GM12865 (cell line): ENCODE measurements at regions not wholly inside any gene's neighbourhood (a gene's known extent, or its start where the extent isn't known, plus 50 kb on each side); places are given as distances from the start of the nearest gene placed in this dataset.

ENCODE experiments used
- DNase-seq: peaks from one replicate; pipeline ENCODE4 v3.0.0; 2010; ENCODE audit warnings: low read depth
- H3K4me3 ChIP-seq: 2 replicates; pipeline ENCODE4 v1.5.1; 2011; ENCODE audit warnings: mild to moderate bottlenecking, low read depth, low read length, control low read depth
- TF ChIP-seq, protein P1 (sequence below): IDR thresholded peaks from 2 replicates; pipeline ENCODE4 v1.5.1; 2011; ENCODE audit warnings: low read length, control low read depth, low read depth, inconsistent platforms; ENCODE audit not compliant: insufficient read depth; ENCODE audit errors: missing control alignments

DNA sequence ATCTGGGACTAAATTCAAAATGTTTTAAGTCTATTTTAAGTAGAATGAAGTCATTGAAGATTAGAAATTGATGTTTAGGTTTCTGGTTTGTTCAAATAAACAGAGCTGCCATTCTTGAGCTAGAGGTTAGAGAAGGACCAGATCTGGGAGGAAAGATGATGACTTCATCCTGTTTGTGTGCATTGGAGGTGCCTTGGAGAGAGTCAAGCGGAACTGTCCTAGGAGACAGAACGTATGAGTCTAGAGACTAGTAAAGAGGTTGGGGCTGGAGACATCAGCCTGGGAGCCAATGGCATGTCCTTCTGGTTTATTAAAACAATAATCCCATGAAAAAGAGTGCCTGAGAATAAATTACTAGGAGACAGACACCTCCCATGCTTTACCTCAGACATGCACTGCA is 303.4 kb downstream of the KBTBD8 start:
- H3K4me3 ChIP-seq, result no peak overlapping the region
- DNase-seq, result no peak
- TF ChIP-seq, protein P1, sequence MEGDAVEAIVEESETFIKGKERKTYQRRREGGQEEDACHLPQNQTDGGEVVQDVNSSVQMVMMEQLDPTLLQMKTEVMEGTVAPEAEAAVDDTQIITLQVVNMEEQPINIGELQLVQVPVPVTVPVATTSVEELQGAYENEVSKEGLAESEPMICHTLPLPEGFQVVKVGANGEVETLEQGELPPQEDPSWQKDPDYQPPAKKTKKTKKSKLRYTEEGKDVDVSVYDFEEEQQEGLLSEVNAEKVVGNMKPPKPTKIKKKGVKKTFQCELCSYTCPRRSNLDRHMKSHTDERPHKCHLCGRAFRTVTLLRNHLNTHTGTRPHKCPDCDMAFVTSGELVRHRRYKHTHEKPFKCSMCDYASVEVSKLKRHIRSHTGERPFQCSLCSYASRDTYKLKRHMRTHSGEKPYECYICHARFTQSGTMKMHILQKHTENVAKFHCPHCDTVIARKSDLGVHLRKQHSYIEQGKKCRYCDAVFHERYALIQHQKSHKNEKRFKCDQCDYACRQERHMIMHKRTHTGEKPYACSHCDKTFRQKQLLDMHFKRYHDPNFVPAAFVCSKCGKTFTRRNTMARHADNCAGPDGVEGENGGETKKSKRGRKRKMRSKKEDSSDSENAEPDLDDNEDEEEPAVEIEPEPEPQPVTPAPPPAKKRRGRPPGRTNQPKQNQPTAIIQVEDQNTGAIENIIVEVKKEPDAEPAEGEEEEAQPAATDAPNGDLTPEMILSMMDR, result no peak

- no peak for DNase-seq
- TF ChIP-seq, protein P1, result no peak
- H3K4me3 ChIP-seq, result no peak overlapping the region
Observed at GRCh38 chr3:67302489-67302888, 304.4 kb downstream of the KBTBD8 start.

DNA sequence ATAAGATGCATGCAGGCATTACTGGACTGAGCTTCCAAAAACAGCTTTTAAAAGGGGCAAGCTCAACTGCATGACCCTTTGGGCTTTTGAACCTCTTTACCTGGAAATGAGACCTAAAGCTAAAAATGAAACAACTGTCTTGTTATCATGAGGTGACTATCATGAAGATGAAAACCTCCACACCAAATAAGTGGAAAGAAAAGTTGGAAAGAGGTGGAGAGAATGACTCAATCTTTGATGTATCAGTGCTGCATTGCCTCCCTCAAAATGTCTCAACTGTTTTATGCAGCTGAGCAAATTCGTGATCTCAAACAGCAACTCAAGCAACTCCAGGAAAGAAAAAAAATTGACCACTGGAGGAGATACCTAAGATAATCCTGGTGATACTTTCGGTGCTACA is 307.1 kb downstream of the KBTBD8 start:
- no peak overlapping the region for H3K4me3 ChIP-seq
- TF ChIP-seq, protein P1, result no peak
- no peak for DNase-seq

- TF ChIP-seq, protein P1, result no peak
- H3K4me3 ChIP-seq, result no peak overlapping the region
- DNase-seq, result no peak
Observed at GRCh38 chr3:67305922-67306321, 307.8 kb downstream of the KBTBD8 start.

DNA sequence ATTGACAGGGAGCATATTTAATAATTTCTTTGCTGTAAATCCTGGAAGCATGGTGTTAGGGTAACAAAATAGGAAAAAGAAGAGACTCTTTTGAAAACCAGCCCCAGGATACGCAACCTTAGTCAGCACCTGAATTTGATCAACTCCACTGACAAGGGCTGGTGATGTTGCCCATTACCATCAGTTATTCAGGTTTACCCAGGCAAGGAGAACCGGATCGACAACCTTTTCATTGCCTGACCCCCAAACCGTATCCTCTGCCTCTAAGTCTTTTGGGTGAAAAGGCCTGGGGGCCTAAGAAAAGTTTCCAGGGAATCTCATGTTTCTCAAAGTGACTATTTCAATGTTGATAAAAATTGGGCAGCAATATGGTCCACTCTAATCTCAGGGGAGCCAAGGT is 313.3 kb downstream of the KBTBD8 start:
- H3K4me3 ChIP-seq, result no peak overlapping the region
- DNase-seq, result no peak
- TF ChIP-seq, protein P1, result no peak

- H3K4me3 ChIP-seq, result no peak overlapping the region
- TF ChIP-seq, protein P1, result no peak
- no peak for DNase-seq
Observed at GRCh38 chr3:67312155-67312554, 314.0 kb downstream of the KBTBD8 start.

- TF ChIP-seq, protein P1, result no peak
- no peak overlapping the region for H3K4me3 ChIP-seq
- no peak for DNase-seq
Observed at GRCh38 chr3:67318162-67318561, 320.1 kb downstream of the KBTBD8 start.
